Muscle of leg (tissue), 3 donors: ENCODE measurements at regions not wholly inside any gene's neighbourhood (a gene's known extent, or its start where the extent isn't known, plus 50 kb on each side); places are given as distances from the start of the nearest gene placed in this dataset.
"Not testable (repeated sequence)": the region's sequence is repeated elsewhere in the genome, so short reads cannot be mapped to it uniquely, and the experiment has no call there.

Experiments
- DNase-seq: peaks from one replicate; pipeline ENCODE4 v3.0.0; 2013
- H3K27ac ChIP-seq: one replicate; pipeline ENCODE4 v1.5.1; 2013; ENCODE audit warnings: mild to moderate bottlenecking, low read length, control low read depth
- H3K27me3 ChIP-seq: one replicate; pipeline ENCODE4 v1.6.1; 2013; ENCODE audit warnings: low read length; ENCODE audit not compliant: control insufficient read depth, insufficient read depth
- H3K36me3 ChIP-seq: one replicate; pipeline ENCODE4 v1.6.1; 2013; ENCODE audit warnings: low read length; ENCODE audit not compliant: control insufficient read depth, insufficient read depth
- H3K4me1 ChIP-seq: one replicate; pipeline ENCODE4 v1.6.1; 2013; ENCODE audit warnings: low read length; ENCODE audit not compliant: control insufficient read depth, insufficient read depth
- H3K4me3 ChIP-seq: one replicate; pipeline ENCODE4 v1.5.1; 2013; ENCODE audit warnings: low read length, control low read depth
- H3K9me3 ChIP-seq: replicated peaks from 2 replicates; pipeline ENCODE4 v1.6.1; 2013; ENCODE audit warnings: low read depth, low read length; ENCODE audit not compliant: control insufficient read depth
- WGBS: methylation state at CpG from one replicate; pipeline ENCODE4 v1.1.5; 2013; ENCODE audit warnings: missing lambda C conversion rate; ENCODE audit not compliant: insufficient coverage; 5-methylcytosine and 5-hydroxymethylcytosine counted together

DNA sequence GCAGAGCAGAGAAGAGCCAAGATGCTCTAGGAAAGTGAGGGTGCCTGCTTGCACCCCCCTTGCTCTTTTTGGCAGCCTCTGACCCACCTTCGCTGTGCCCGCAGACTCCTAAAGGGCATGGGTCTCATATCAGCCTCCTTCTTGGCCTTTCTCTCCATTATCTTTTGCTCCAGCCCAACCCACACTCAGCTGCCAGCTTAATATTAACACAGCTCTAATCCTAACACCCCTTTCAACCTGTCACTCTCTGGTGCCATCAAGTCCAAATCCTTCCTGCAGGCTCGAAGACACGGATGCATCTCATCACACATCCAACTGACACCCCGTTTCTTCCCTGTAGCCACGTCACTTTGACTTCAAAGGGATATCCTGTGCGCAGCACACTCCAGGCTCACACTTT lies 171.6 kb upstream of the AUTS2 start:
- Histone ChIP-seq H3K36me3 (no peaks in the 10 kb centered on the region), H3K27ac (no peak overlapping the region), H3K9me3 (no peaks in the 10 kb centered on the region), H3K4me1 (peaks cover 35% of the 10 kb centered on the region), H3K4me3 (no peak overlapping the region), H3K27me3 (peaks cover 2% of the 10 kb centered on the region)
- WGBS, result 81% methylated on average over 7 of the region's 7 CpGs
- no peak for DNase-seq

DNA sequence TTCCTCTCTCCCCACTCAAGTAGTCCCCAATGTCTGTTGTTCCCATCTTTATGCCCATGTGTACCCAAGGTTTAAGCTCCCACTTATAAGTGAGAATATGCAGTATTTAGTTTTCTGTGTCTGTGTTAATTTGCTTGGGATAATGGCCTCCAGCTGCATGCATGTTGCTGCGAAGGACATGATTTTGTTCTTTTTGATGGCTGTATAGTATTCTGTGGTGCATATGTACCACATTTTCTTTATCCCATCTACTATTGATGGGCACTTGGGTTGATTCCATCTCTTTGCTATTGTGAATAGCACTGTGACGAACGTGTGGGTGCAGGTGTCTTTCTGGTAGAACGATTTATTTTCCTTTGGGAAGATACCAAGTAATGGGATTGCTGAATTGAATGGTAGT lies 170.2 kb upstream of the AUTS2 start:
- peaks cover 6% of the 10 kb centered on the region for H3K27me3 ChIP-seq
- DNase-seq, result no peak
- no CpG with 5 or more reads among the region's 4 CpGs for WGBS
- H3K36me3 ChIP-seq, result no peaks in the 10 kb centered on the region
- peaks cover 32% of the 10 kb centered on the region for H3K4me1 ChIP-seq
- no peak overlapping the region for H3K27ac ChIP-seq
- H3K4me3 ChIP-seq, result no peak overlapping the region
- H3K9me3 ChIP-seq, result no peaks in the 10 kb centered on the region

DNA sequence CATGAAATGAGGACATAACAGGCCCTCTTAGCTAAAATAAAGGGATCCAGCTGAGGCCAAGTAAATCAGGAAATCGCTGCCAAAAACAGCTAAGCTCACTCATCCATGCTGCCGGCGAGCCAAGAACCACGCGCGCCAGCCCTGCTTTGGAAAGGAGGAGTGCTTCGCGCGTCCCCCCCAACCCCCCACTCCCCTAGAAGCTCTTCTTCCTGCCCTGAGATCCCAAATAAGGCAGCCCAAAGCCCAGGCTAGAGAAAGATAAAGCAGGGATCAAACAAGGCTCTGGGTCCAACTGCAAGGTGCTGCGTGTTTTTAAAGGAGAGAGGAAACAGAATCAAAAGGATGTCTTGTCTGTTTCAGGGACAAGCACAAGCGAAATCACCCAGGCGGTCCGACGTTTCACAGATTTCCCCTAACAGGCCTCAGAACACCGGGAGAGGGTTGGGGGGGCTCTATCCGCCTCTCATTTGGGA lies 168.3 kb upstream of the AUTS2 start:
- DNase-seq, result peak; percentile 97
- H3K27me3 ChIP-seq, result peaks cover 6% of the 10 kb centered on the region
- H3K36me3 ChIP-seq, result no peaks in the 10 kb centered on the region
- H3K4me3 ChIP-seq, result no peak overlapping the region
- H3K27ac ChIP-seq, result peak overlapping the region; percentile 66
- WGBS, result 9% methylated on average over 6 of the region's 16 CpGs
- H3K4me1 ChIP-seq, result peaks cover 35% of the 10 kb centered on the region
- H3K9me3 ChIP-seq, result no peaks in the 10 kb centered on the region

DNA sequence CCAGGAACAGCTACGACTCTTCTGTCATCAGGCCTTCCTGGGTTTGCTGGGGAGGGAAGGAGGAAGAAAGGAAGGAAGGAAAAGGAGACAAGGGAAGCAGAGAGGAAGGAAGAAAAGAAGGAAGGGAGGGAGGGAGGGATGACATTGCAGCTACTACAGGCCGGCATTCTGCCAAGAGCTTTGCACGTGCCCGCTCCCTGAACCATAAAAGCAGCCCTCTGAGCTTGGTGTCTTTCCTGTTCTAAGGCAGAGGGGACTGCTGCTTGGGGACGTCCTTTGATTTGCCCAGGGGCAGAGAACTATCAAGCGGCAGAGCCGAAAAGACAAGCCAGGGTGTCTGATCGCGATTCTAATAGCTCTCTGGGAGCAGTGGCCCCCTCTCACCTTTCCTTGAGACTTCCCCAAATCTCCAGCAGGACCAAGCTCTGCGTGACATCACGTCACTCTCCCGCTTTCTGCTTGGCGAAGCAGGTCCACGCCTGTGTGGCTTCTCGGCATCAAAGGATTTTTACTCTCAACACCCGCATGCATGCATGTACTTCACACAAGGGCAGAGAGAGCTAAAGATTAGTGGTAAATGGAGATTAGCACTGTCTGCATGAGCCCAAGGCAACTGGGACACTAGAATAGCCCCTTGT lies 167.8 kb upstream of the AUTS2 start:
- DNase-seq, result peak; percentile 81
- peaks cover 35% of the 10 kb centered on the region for H3K4me1 ChIP-seq
- H3K9me3 ChIP-seq, result no peaks in the 10 kb centered on the region
- no peak overlapping the region for H3K4me3 ChIP-seq
- 12% methylated on average over 9 of the region's 16 CpGs for WGBS
- no peaks in the 10 kb centered on the region for H3K36me3 ChIP-seq
- H3K27me3 ChIP-seq, result peaks cover 6% of the 10 kb centered on the region
- peak overlapping the region; percentile 66 for H3K27ac ChIP-seq

DNA sequence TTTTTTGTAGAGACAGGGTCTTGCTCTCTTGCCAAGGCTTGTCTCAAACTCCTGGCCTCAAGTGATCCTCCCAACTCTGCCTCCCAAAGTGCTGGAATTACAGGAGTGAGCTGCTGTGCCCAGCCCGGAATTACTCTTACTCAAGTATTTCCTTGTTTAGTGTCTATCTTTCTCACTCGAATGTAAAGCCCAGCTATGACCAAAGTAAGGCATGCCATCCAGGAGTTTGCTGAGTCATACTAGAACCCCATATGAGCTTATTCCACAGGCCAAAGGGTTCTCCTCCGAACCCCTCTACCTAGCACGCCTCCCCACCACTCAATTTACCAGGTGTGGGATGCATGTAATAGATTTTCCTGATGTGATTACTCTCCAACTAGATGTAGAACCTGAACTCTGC lies 166.6 kb upstream of the AUTS2 start:
- no peak overlapping the region for H3K4me3 ChIP-seq
- H3K4me1 ChIP-seq, result peaks cover 35% of the 10 kb centered on the region
- DNase-seq, result no peak
- no peaks in the 10 kb centered on the region for H3K9me3 ChIP-seq
- peak overlapping the region; percentile 35 for H3K27ac ChIP-seq
- 88% methylated on average over 1 of the region's 4 CpGs for WGBS
- peaks cover 6% of the 10 kb centered on the region for H3K27me3 ChIP-seq
- H3K36me3 ChIP-seq, result no peaks in the 10 kb centered on the region

DNA sequence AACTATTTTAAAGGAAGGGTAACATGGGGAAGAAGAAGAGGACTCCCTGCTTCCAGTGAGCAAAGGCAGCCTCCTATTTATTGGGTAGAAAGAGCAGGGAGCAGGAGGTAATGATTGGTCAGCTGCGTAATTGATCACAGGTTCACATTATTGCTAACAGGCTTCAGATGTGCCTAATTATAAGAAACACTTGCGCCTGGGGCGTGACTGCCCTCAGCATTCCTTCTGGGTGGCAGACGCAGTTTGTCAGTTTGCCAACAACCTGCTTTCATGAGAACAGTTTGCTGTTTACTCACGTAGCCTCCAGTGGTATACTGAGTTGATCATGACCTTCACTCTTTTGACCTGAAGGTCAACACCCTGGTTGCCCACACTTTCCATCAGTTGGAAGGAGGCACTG lies 166.0 kb upstream of the AUTS2 start:
- DNase-seq, H3K36me3 ChIP-seq, H3K9me3 ChIP-seq, H3K4me3 ChIP-seq, H3K27me3 ChIP-seq: not testable (repeated sequence)
- peak overlapping the region; percentile 33 for H3K27ac ChIP-seq
- WGBS, result 93% methylated on average over 4 of the region's 5 CpGs
- peaks cover 35% of the 10 kb centered on the region for H3K4me1 ChIP-seq

DNA sequence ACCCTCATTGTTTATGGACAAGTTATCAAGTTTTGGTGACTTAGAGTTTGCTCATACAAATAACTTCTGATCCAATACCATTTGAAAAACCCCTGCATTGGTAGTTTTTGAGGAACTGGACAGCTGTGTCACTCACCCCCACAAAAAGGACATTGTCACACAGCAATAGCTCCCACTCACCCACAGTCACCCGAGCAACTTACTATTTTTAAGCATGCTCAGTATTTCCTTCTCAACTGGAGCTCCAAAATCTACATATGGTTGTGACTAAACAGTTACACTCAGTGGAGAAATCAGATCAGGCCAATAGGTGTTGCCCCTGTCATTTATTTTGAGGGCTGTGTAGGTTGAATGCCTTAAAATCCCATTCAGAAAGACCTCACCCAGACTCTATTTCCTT lies 165.2 kb upstream of the AUTS2 start:
- Histone ChIP-seq H3K4me3 (no peak overlapping the region), H3K4me1 (peaks cover 39% of the 10 kb centered on the region), H3K27ac (no peak overlapping the region), H3K27me3 (peaks cover 6% of the 10 kb centered on the region), H3K36me3 (no peaks in the 10 kb centered on the region), H3K9me3 (no peaks in the 10 kb centered on the region)
- no peak for DNase-seq
- WGBS, result no CpG with 5 or more reads among the region's 1 CpG

DNA sequence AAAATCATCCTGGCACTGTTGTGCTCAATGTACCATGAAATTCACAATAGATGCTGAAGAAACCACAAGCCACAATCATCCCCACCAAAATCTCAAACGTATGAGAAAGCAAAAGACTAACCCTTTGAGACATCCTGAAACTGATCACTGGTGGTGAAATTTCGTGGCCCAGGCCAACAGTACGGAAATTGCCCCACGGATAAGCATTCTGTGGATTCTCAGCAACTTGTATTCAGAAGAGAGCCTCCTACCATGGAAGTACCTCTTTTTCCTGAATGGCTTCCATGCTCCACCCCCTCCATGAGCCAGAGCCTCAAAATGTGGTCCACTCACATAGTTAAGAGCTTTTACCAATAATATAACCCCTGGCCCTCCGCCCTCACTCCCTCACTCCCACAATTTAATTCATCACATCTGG lies 163.9 kb upstream of the AUTS2 start:
- H3K27ac ChIP-seq, result no peak overlapping the region
- DNase-seq, result peak; percentile 68
- no peaks in the 10 kb centered on the region for H3K9me3 ChIP-seq
- H3K36me3 ChIP-seq, result no peaks in the 10 kb centered on the region
- H3K27me3 ChIP-seq, result peaks cover 6% of the 10 kb centered on the region
- no peak overlapping the region for H3K4me3 ChIP-seq
- peaks cover 44% of the 10 kb centered on the region for H3K4me1 ChIP-seq
- 39% methylated on average over 4 of the region's 5 CpGs for WGBS

DNA sequence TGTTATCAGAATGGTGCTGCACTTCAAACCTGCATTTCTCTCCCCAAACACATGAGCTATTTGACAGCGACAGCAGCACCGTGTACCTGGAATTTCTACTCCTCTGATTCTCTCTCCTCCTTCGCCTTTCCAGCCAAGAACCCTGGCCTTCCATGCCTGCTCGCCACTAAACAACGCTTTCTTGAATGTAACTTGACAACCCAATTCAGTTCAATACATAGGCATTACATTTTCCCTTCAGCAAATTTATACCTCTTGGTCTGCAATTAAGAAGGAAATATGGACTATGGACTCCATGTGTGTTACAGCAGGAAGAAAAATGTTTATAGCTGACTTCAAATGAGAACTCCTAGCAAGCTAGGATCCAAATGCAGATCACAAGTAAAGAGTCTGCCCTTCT lies 162.6 kb upstream of the AUTS2 start:
- H3K27me3 ChIP-seq, result peaks cover 6% of the 10 kb centered on the region
- no peak overlapping the region for H3K27ac ChIP-seq
- no peaks in the 10 kb centered on the region for H3K9me3 ChIP-seq
- 97% methylated on average over 4 of the region's 5 CpGs for WGBS
- DNase-seq, result no peak
- no peaks in the 10 kb centered on the region for H3K36me3 ChIP-seq
- no peak overlapping the region for H3K4me3 ChIP-seq
- peaks cover 31% of the 10 kb centered on the region for H3K4me1 ChIP-seq

DNA sequence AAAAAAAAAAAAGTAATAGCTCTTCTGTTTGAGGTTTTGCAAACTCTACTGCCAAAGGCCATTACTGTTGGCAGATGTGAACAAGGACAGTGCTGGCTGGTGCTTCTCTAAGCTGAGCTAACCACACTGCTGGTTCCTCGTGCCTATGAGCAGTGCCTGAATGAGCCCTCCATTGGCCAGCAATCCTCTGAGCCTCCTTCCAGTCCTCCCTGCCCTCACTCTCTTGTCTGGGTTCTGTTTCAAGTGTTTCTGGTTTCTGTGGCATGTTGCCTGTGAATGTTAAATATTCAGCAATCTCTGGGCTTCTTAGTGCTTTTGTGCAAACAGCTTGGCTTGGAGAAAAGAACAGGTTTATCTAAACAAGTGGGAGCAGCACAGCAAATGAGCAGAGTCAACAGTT lies 161.3 kb upstream of the AUTS2 start:
- peaks cover 1% of the 10 kb centered on the region for H3K27me3 ChIP-seq
- 20% methylated on average over 1 of the region's 1 CpG for WGBS
- H3K9me3 ChIP-seq, result no peaks in the 10 kb centered on the region
- no peaks in the 10 kb centered on the region for H3K36me3 ChIP-seq
- peak; percentile 50 for DNase-seq
- H3K27ac ChIP-seq, result no peak overlapping the region
- peaks cover 19% of the 10 kb centered on the region for H3K4me1 ChIP-seq
- H3K4me3 ChIP-seq, result no peak overlapping the region
